Activated gamma-delta T cell (primary cell): ENCODE measurements at regions not wholly inside any gene's neighbourhood (a gene's known extent, or its start where the extent isn't known, plus 50 kb on each side); places are given as distances from the start of the nearest gene placed in this dataset.
"Not testable (repeated sequence)": the region's sequence is repeated elsewhere in the genome, so short reads cannot be mapped to it uniquely, and the experiment has no call there.

ENCODE experiments used
- DNase-seq: peaks from one replicate; lab custom pipeline; 2025; lab: John Stamatoyannopoulos, UW

DNA sequence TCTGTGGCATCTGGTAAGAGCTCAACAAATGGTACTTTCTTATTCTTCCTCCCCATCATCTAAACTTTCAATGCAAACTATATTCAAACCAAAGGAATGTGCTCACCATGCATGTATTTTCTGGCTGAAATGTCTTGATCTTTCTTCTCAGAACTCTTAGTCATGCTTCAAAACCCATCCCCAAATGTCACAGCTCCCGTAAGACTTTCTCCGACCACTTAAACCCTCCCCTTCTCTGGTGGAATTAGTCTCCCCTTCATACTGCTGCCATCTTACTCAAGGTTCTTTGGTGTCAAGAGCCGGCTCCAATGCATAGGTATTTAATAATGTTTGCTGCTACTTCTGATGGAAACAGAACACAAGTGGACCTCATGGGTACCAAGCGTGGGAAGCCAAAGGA is 538.1 kb downstream of the MATN1 start:
- no peak for DNase-seq

DNA sequence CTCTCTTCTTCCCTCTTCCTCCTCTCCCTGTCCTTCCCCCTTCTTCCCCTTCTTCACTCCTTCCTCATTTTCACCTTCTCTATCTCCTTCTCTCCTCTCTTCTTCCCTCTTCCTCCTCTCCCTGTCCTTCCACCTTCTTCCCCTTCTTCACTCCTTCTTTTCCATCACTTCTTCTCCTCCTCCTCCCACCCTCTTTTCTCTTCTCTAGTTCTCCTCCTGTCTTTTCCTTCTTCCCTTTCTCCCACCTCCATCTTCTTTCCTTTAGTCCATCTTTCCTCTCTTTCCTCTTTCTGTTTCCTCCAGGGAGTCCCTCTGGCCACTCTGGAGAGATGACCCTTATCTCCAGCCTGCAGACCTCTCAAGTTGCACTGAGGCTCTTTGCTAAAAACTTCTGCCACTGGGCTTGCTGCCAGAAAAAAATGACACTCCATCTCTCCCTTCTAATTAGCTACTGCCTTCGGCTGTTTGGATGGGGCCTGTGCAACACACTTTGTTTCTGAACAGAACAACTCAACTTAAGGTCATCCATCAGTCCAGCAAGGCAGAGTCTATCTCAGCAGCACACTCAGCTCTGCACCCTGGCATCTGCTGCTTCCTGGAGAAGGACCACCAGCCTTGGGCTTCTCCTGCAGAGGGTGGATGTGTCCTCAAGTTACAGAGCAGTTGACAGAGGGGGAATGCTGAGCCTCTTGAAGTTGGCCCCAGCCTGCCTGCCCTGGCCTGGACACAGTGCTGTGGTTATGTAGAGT is 538.8 kb downstream of the MATN1 start:
- DNase-seq = no peak

DNA sequence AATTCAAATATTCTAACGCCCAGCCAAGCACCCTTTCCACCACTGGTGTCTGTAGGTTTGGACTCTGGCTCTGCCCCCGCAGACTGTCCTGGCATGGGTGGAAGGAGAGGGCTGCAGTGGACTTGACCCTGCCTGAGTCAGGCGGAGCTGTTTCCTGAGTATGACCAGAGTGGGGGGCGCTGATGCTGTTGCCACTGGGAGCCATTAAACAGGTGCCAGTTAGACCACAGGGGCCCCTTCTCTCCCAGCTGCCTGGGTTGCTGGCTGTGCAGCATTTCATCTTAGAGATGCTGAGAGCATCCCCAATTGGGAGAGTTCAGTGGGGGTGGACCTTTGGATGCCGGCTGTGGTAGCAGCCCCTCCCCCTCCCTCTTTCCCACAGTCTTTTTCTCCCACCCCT is 539.5 kb downstream of the MATN1 start:
- no peak for DNase-seq

DNA sequence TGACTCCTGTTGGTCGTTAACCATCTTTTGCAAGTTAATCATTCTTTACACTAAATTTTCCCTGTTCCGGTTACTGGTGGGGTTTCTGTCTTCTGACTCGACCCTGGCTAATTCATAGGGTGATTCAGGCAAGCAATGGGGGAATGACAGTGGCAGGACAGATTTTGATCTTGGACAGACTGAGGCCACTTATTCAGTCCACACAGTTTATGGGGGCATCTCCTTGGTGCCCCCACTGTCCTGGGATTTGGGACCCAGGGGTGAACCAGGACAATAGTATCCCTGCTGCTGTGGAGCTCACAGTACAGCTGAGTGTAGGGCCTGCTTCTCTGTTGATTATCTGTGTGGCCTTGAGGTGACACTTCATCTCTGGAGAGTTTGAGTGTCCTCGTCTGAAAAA is 540.4 kb downstream of the MATN1 start:
- DNase-seq = no peak

DNA sequence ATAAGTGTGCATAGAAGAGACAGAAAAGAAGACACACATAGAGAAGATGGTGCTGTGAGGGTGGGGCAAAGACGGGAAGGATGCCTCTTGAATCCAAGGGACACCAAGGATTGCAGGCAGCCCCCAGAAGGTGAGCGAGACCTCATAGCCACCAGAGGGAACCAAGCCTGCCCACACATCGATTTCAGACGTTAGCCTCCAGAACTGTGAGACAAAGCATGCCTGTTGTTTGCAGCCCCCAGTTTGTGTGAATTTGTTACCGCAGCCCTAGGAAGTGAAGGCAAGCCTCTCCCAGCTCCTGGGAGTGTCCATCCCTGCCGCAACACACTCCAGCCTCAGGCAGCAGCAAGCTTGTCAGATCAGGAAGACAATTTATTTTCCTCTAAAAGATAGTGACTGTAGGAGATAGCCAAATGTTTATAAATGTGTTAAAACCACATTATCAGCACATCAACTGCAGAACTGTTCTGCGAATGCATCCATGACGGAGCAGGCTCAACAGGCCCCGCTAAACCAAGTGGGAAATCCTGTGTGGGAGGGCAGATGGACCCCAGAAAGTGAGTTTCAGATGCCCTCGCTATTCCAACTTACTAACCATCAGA is 543.3 kb downstream of the MATN1 start:
- no peak for DNase-seq

DNA sequence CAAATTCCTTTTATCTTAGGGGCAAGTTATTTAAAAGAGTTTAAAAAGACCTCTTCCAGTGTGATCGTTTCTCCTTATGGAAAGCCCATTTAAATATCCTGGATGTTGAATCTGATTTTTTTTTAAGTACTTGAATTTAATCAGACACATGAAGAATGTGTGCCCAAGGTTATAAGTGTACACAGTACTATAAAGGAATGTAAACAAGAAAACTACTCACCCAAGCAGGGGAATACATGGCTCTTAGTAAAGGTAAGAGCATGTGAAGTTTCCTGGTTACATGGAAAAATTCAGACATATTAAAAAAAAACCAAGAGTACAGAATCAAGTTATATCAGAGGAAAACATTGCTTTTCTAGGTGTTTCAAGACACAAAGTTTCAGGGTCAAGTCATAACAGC is 546.9 kb downstream of the MATN1 start:
- DNase-seq = no peak

DNA sequence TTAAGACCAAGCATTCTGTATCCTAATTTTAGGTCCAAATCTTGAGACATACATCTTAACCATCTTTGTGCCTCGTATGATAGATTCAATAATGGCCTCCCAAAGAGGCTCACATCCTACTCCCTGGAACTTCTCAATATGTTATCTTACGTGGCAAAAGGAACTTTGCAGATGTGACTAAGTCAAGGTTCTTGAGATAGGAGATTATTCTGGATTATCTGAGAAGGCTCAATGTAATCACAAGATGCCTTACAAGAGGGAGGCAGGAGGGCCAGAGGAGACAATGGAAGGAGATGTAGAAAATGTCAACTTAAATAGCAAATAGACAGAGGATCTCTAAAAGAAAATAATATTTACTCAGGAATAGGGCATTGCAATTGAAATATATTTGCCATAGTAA is 548.9 kb downstream of the MATN1 start:
- no peak for DNase-seq

DNA sequence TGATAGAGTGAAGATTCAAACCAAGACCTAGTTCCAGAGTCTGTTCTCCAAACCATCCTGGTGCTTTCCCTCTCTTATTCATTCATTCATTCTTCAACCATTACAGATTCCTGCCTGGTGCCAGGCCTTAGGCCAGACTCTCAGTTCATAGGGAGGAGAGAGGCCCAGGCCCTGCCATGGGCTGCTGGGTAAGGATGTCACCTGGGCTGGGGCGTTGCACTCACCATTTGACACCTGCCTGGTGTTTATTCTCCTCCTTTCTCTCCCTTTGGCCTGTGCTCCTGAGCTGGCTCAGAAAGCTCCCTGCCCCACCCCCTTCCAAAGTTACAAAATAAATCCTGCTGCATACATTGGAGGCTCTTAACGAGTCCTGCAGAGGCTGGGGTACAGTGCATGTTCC is 549.8 kb downstream of the MATN1 start:
- DNase-seq = no peak

DNA sequence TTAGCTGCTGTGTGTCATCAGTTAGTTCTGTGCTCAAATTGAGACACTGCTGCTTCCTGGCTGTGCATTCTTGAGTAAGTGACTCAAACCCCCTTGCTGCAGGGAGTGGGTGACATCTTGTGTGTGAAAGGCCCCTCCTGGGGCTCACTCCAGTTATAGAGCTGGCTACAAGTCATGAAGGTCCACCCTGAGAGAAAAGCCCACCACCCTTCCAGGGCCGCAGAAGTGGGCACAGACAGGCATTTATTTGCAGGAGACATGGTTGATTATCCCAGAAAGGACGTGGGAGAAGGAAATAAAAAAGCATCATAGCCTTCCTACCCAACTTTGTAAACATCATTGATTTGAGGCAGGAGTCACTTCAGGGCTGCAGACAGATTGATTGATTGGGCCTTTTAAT is 550.6 kb downstream of the MATN1 start:
- no peak for DNase-seq

DNA sequence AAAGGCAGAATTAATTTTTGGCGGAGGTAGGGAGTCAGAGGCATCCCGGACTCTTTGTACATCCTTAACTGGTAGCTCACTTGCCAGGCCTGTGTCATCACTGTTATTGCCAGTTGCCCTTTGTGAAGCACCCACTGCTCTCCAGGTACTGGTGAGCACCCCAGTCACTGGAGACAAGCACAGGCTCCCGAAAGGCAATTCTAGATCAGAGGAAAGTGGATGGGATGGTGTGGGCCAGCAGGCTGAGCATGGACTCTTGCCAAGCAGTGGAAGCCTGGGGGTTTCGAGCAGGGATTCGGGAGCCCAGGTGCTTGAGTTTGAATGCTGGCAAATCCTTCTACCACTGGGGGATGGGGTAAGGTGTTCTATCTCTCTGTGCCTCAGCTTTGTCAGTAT is 551.1 kb downstream of the MATN1 start:
- DNase-seq = no peak

DNA sequence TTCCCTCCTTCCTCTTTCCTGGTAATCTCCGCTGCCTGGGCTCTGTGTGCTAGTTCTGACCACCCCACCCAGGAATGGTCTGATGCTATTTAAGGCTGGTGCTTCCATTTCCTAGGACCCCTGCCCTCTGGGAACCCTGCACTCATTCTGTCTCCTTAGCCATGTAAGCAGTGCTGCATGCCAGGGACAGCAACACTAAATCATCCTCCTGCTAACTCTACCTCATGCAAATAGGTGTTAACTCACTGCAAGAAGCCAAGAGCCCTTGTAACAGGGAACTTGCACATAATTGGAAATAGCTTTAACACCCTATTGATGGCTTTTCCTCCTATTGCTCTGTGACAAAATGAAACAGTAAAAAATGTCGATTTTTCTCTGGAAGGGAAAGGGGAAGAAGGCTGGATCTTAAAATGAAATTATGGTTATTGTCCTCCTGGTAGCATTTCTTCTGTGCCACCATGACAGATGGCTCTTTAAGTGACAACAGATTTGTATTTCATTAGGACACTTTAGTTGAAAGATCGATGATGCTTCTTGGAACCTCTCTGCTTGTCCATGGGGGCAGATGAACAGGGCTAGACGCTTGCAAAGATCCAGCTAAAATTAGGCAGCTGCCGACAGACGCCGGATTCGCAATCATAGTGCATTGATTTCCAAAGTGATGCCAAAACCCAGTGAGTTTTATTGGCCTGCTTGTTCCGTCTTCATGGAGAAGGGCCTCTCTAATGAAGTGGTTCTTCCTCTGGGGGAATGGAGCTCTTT is 551.7 kb downstream of the MATN1 start:
- DNase-seq = no peak

DNA sequence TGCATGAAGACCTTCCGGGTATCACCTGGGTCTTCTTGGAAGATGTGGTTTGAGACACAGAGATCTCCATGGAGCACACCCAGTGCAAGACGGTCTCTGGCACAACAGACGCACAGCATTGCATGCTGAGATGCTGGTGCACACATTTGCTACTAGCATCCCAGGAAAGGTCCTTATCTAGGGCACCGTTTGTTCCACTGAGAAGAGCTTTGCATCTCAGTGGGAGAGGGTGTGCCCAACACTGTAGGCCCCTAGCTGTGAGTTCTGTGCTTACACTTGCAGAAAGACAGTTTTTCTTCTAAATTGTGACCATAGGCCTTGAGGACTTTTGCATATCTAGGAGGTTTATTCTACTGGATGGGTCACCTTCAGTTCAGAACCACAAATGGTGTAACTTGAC is 554.1 kb downstream of the MATN1 start:
- DNase-seq = no peak

DNA sequence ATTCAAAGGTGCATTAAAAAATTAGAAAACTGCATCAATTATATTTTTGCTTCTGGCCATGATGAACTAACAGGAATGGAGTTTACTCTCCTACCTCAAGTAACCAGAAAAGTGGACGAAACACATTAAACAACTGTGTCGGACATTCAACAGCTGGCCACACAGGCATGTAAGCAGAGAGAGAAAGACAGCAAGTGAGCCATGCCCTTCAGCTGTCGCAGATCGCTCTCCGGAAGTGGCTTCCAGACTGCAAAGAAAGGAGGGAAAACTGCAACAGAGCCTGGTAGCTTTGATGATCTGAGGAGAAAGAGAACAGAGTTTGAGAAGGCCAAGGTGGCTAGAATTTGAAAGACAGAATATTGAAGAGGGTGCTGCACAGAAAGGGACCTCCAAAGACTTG is 557.2 kb downstream of the MATN1 start:
- no peak for DNase-seq

DNA sequence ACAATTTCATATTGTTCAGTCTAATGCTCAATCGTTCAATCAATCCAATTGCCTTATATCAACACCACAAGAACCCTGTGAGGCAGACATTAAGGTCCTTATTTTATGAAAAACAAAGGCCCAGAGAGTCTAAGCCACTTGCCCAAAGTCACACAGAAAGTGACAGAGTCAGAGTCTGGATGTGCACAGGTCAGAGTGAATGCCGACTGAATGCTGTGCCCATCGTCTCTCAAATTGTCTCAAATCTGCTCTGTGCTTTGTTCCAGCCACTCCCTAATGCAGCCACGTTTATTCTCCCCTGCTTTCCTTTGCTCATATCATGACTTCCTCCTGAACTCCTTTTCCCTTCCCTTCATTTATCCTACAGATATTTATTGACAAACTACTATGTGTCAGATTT is 558.3 kb downstream of the MATN1 start:
- DNase-seq = no peak

DNA sequence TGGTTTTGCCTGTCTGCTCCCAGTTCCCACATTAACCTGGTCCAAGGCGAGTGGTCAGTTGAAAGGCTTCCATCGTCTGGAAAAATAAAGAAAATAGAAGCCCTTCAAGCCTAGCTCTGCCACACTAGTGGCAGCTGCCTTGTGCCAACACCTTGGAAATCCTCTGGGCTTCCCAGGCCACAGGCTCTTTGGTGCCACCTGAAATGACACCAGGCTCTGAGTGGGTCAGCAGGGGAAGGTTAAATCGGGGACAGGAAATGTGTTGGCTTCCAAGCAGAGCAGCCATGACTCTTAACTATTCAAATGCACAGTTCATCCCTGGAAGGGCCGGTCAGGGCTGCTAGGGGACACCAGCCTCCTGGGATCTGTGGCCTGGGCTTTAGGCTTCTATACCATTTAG is 558.7 kb downstream of the MATN1 start:
- DNase-seq = no peak

DNA sequence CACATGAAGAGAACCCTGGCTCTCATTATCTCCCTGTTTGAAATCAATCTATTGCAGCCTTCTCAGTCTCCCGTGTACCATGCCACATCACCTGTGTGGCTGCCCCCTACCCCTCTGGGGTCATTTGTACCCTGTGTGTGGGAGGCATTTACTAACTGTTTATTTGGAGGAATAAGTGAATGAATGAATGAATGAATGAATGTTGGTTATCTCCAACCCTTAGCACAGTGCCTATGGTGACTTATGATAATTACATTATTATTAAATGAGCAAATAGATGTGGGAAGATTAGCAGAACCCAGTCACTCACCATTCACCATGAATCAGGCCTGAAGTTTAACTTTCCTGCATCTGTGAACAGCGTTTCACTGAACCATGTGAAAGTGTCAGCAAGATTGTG is 560.8 kb downstream of the MATN1 start:
- no peak for DNase-seq

DNA sequence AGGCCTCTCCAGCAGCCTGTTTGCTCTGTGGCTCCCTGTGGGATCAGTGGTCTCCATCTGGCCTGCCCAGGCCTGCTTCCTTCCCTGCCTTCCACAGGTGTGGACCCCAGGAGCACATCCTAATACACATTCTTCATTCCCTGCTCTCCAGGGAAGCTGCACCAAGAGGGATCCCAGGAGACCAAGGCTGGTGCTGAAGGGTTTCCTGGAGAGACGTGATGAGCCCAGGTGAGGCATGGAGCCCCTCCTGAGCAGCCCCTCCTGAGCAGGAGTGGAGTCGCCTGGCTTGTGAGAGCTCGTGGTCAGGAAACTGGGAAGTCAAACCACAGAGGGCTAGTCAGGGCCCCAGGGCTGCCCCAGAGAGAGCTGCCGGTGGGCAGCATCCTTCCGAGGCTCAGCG is 561.4 kb downstream of the MATN1 start:
- DNase-seq = no peak

DNA sequence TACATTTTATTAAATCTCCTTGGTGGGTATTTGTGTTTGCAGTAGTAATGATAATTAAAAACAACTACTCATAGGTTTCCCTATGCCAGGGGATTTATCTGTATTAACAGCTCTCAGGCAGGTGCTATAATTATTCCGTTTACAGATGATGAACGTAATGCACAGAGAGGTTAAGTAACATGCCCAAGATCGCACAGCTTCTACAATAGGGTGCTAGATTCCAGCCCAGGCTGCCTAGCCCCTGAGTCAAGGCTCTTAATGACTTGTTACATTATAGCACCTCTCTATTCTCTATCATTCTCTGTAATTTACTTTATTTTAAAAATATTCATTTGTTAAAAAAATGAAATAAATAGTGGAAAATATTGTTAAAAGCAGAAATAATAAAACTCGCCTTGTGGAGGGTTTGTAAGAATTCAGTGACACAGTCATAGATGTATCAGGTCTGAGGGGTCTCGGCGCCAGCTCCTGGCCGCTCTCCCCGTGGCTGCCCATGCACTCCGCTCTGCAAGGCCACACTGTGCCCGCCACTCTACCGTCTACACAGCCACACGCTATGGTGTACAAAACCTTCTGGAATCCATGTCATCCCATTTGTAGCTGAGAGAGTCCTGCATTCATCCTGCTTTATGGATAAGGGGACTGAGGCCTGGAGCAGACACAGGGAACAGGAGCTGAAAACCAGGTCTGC is 562.2 kb downstream of the MATN1 start:
- DNase-seq = no peak

DNA sequence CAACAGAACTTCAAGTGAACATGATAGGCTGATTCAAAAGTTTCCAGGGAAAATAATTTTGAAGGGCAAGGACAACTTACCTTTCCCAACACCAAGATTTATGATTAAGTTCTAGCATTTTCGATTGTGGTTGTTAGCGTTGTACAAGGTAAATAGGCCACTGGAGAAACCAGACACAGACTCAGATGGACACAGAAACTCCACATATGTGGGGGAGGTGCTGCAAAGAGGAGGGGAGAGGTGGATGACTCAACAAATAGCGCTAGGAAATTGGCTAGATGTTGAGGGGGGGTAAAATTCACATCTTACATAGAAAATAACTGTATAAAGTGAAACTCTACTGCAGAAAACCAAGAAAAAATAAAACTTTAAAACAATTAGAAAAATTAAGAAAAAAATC is 564.4 kb downstream of the MATN1 start:
- no peak for DNase-seq

DNA sequence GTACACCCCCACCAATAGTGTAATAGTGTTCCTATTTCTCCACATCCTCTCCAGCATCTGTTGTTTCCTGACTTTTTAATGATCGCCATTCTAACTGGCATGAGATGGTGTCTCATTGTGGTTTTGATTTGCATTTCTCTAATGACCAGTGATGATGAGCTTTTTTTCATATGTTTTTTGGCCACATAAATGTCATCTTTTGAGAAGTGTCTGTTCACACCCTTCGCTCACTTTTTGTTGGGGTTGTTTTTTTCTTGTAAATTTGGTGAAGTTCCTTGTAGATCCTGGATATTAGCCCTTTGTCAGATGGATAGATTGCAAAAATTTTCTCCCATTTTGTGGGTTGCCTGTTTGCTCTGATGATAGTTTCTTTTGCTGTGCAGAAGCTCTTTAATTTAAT is 567.7 kb downstream of the MATN1 start:
- not testable (repeated sequence) for DNase-seq

DNA sequence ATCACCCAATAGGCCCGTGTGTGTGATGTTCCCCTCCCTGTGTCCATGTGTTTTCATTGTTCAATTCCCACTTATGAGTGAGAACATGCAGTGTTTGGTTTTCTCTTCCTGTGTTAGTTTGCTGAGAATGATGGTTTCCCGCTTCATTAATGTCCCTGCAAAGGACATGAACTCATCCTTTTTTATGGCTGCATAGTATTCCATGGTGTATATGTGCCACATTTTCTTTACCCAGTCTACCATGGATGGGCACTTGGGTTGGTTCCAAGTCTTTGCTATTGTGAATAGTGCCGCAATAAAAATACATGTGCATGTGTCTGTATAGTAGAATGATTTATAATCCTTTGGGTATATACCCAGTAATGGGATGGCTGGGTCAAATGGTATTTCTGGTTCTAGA is 568.1 kb downstream of the MATN1 start:
- DNase-seq = not testable (repeated sequence)

DNA sequence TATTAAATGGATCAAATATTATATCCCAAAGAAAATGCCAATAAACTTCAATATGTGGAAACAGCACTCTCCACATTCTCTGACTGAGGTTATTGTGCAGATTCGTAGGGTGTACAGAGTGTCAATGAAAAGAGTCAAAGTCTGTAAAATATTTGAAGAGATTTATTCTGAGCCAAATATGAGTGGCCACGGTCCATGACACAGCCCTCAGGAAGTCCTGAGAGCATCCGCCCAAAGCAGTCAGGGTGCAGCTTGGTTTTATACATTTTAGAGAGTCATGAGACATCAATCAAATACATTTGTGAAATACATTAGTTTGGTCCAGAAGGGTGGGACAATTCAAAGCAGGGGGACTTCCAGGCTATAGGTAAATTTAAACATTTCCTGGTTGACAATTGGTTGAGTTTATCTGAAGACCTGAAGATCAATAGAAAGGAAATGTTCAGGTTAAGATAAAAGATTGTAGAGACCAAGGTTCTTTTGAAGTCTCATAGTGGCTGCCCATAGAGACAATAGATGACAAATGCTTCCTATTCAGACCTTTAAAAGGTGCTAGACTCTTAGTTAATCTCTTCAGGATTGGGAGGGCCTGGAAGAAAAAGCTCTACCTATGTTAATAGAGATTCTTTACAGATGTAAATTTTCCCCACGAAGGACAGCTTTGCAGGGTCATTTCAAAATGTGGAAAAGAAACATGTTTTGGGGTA is 569.5 kb downstream of the MATN1 start:
- no peak for DNase-seq
